PC-9 (cell line): ENCODE measurements at regions not wholly inside any gene's neighbourhood (a gene's known extent, or its start where the extent isn't known, plus 50 kb on each side); places are given as distances from the start of the nearest gene placed in this dataset.

Experiments used
- BruUV-seq: library from RNA; stranded (reverse); fragments of 400-500 nt; replicated peaks from 2 replicates; lab custom pipeline; 2021; lab: Mats Ljungman, UMichigan
- CTCF ChIA-PET: fragments of 300-600 bp; sonication (Branson Sonifier 250); formaldehyde crosslinking; loops from one replicate; lab custom pipeline; 2022; ENCODE audit warnings: antibody characterized with exemption; lab: Charles Lee
- POLR2A ChIA-PET: fragments of 300-600 bp; sonication (Branson Sonifier 250); formaldehyde crosslinking; loops from one replicate; lab custom pipeline; 2022; ENCODE audit warnings: antibody characterized with exemption; ENCODE audit not compliant: unreplicated experiment; lab: Charles Lee
- DNase-seq, 2 experiments: peaks; one replicate each; pipeline versions ENCODE4 v3.0.0 to v3.0.0-alpha.2; 2015 to 2022; ENCODE audit warnings: mixed read lengths in 1 of 2
- H2AFZ ChIP-seq: fragments of 200-600 bp; sonication (generic); 2 replicates; pipeline ENCODE4 v1.8.1; 2017; ENCODE audit warnings: antibody characterized with exemption
- H3F3A ChIP-seq: fragments of 200-600 bp; sonication (generic); 2 replicates; pipeline ENCODE4 v1.8.1; 2017; ENCODE audit warnings: antibody characterized with exemption, mild to moderate bottlenecking, low read depth; ENCODE audit not compliant: insufficient read depth
- H3K27ac ChIP-seq: fragments of 200-600 bp; sonication (generic); 2 replicates; pipeline ENCODE4 v1.6.1; 2016; ENCODE audit warnings: mixed run types
- H3K27me3 ChIP-seq: fragments of 200-600 bp; sonication (generic); 2 replicates; pipeline ENCODE4 v1.6.1; 2016; ENCODE audit warnings: low read depth, mixed run types; ENCODE audit not compliant: insufficient read depth
- H3K36me3 ChIP-seq: fragments of 200-600 bp; sonication (generic); 2 replicates; pipeline ENCODE4 v1.6.1; 2016; ENCODE audit warnings: low read depth, mixed run types
- H3K4me1 ChIP-seq: fragments of 200-600 bp; sonication (generic); replicated peaks from 2 replicates; pipeline ENCODE4 v1.6.1; 2016; ENCODE audit warnings: mixed run types; ENCODE audit not compliant: insufficient read depth
- H3K4me2 ChIP-seq: fragments of 200-600 bp; sonication (generic); 2 replicates; pipeline ENCODE4 v1.6.1; 2017; ENCODE audit warnings: mixed run types
- H3K4me3 ChIP-seq: fragments of 200-600 bp; sonication (generic); 2 replicates; pipeline ENCODE4 v1.6.1; 2016; ENCODE audit warnings: mixed run types
- H3K79me2 ChIP-seq: fragments of 200-600 bp; sonication (generic); 2 replicates; pipeline ENCODE4 v1.6.1; 2017; ENCODE audit warnings: low read depth, mixed run types
- H3K9me2 ChIP-seq: fragments of 200-600 bp; sonication (generic); 2 replicates; pipeline ENCODE4 v1.8.1; 2017; ENCODE audit warnings: mild to moderate bottlenecking; ENCODE audit not compliant: insufficient read depth
- H3K9me3 ChIP-seq: fragments of 200-600 bp; sonication (generic); 2 replicates; pipeline ENCODE4 v1.8.1; 2016; ENCODE audit warnings: low read depth; ENCODE audit not compliant: insufficient read depth
- H4K20me1 ChIP-seq: fragments of 200-600 bp; sonication (generic); 2 replicates; pipeline ENCODE4 v1.8.1; 2017; ENCODE audit not compliant: insufficient read depth
- CTCF ChIP-seq: fragments of 200-600 bp; sonication (generic); conservative IDR thresholded peaks from 2 replicates; pipeline ENCODE4 v1.6.1; 2017; ENCODE audit warnings: mixed run types, antibody characterized with exemption, mild to moderate bottlenecking, moderate library complexity
- EZH2 ChIP-seq: fragments of 200-600 bp; sonication (generic); IDR thresholded peaks from 2 replicates; pipeline ENCODE4 v1.8.0; 2017; ENCODE audit warnings: antibody characterized with exemption, low read depth
- intact Hi-C: fragments of 100-400 bp; cut with micrococcal nuclease; formaldehyde crosslinking; loops from one replicate; pipeline ENCODE4 v1.10.0; 2022; ENCODE audit not compliant: unreplicated experiment

- peaks cover 41% of the 10 kb centered on the region for H3F3A ChIP-seq
- no peaks in the 10 kb centered on the region for H3K9me2 ChIP-seq
- intact Hi-C loops = no loop called here
- H4K20me1 ChIP-seq = no peaks in the 10 kb centered on the region
- no peaks in the 10 kb centered on the region for H3K36me3 ChIP-seq
- no peak for TF ChIP-seq EZH2
- no peak for TF ChIP-seq CTCF
- DNase-seq = peak in 1 of 2 experiments; percentile 59
- no peak overlapping the region for H3K4me3 ChIP-seq
- 0 out of 2 replicates have a peak overlapping the region, but pooled peaks have one; percentile 46 for H2AFZ ChIP-seq
- H3K79me2 ChIP-seq = no peaks in the 10 kb centered on the region
- BruUV-seq = no TSS peak
- H3K4me2 ChIP-seq = peak overlapping the region; percentile 23
- H3K27ac ChIP-seq = peak overlapping the region; percentile 92
- 0 out of 2 replicates have a peak, but pooled peaks cover 3% of the 10 kb centered on the region for H3K9me3 ChIP-seq
- peaks cover 58% of the 10 kb centered on the region for H3K4me1 ChIP-seq
- ChIA-PET POLR2A (interaction anchor here (0.6 kb wide), 2 partner anchors 14 to 102 kb away, joined by 3 read pairs; no protein-coding TSS in a partner anchor), CTCF (interaction anchor here (0.7 kb wide), 1 partner anchor 94 kb away, joined by 3 read pairs; no protein-coding TSS in a partner anchor)
- H3K27me3 ChIP-seq = no peaks in the 10 kb centered on the region
Measured at GRCh38 chr14:65332141-65332871, 80.2 kb upstream of the FUT8 start.

- H3K27ac ChIP-seq = peak overlapping the region; percentile 92
- H3K4me3 ChIP-seq = peak overlapping the region; percentile 23; the same call in 1 of the 2 replicates
- H3K79me2 ChIP-seq = no peaks in the 10 kb centered on the region
- peaks cover 45% of the 10 kb centered on the region for H3F3A ChIP-seq
- no peak for TF ChIP-seq EZH2
- TF ChIP-seq CTCF = no peak
- CTCF ChIA-PET = no interaction called here
- no peaks in the 10 kb centered on the region for H4K20me1 ChIP-seq
- POLR2A ChIA-PET = interaction anchor here (0.6 kb wide), 3 partner anchors 63 to 91 kb away, joined by 3 to 7 read pairs (median 4); no protein-coding TSS in a partner anchor
- peak overlapping the region; percentile 75 for H3K4me2 ChIP-seq
- DNase-seq = no peak
- peaks cover 61% of the 10 kb centered on the region for H3K4me1 ChIP-seq
- no peaks in the 10 kb centered on the region for H3K27me3 ChIP-seq
- H2AFZ ChIP-seq = peak overlapping the region; percentile 2; the same call in 1 of the 2 replicates
- H3K9me2 ChIP-seq = no peaks in the 10 kb centered on the region
- intact Hi-C loops = loop anchor here (1.0 kb wide), 1 partner anchor 22 kb away; no protein-coding TSS in a partner anchor
- H3K36me3 ChIP-seq = no peaks in the 10 kb centered on the region
- H3K9me3 ChIP-seq = 0 out of 2 replicates have a peak, but pooled peaks cover 3% of the 10 kb centered on the region
- BruUV-seq = no TSS peak
Measured at GRCh38 chr14:65333943-65334687, 78.4 kb upstream of the FUT8 start.

- POLR2A ChIA-PET = no interaction called here
- peak overlapping the region; percentile 70 for H2AFZ ChIP-seq
- no peaks in the 10 kb centered on the region for H3K36me3 ChIP-seq
Measured at GRCh38 chr14:65334765-65335410, 77.6 kb upstream of the FUT8 start.

More at GRCh38 chr14:65334765-65335410, 77.6 kb upstream of the FUT8 start:
- H3K27me3 ChIP-seq = no peaks in the 10 kb centered on the region
- H3K27ac ChIP-seq = peak overlapping the region; percentile 92
- no peaks in the 10 kb centered on the region for H3K79me2 ChIP-seq
- CTCF ChIA-PET = no interaction called here
- H3F3A ChIP-seq = peaks cover 45% of the 10 kb centered on the region
- peak; percentile 23 to 94 for DNase-seq
- BruUV-seq = no TSS peak
- H3K4me2 ChIP-seq = peak overlapping the region; percentile 75
- intact Hi-C loops = loop anchor here (1.0 kb wide), 1 partner anchor 21 kb away; no protein-coding TSS in a partner anchor
- H3K9me2 ChIP-seq = no peaks in the 10 kb centered on the region
- TF ChIP-seq EZH2 (no peak), CTCF (no peak)
- peaks cover 66% of the 10 kb centered on the region for H3K4me1 ChIP-seq
- H3K9me3 ChIP-seq = 0 out of 2 replicates have a peak, but pooled peaks cover 3% of the 10 kb centered on the region
- peak overlapping the region; percentile 23; the same call in 1 of the 2 replicates for H3K4me3 ChIP-seq
- H4K20me1 ChIP-seq = no peaks in the 10 kb centered on the region
